Nephron (organoid): ENCODE measurements at regions not wholly inside any gene's neighbourhood (a gene's known extent, or its start where the extent isn't known, plus 50 kb on each side); places are given as distances from the start of the nearest gene placed in this dataset.

ENCODE experiments used
- H3K27ac Mint-ChIP-seq, 3 experiments: 2 replicates each; pipeline ENCODE4 v1.8.0; 2020; ENCODE audit warnings: mixed read lengths in 3 of 3, mild to moderate bottlenecking in 2 of 3, moderate library complexity in 1 of 3
- H3K27me3 Mint-ChIP-seq: 2 replicates; pipeline ENCODE4 v1.8.0; 2021; ENCODE audit warnings: low read depth, mild to moderate bottlenecking, moderate library complexity, mixed read lengths
- H3K36me3 Mint-ChIP-seq: 2 replicates; pipeline ENCODE4 v1.8.0; 2020; ENCODE audit warnings: low read depth, mixed read lengths
- H3K4me1 Mint-ChIP-seq: 2 replicates; pipeline ENCODE4 v1.8.0; 2020; ENCODE audit warnings: mixed read lengths
- H3K4me3 Mint-ChIP-seq, 3 experiments: 2 replicates each; pipeline ENCODE4 v1.8.0; 2020; ENCODE audit warnings: mild to moderate bottlenecking in 3 of 3, mixed read lengths in 3 of 3, moderate library complexity in 2 of 3
- H3K9me3 Mint-ChIP-seq: 2 replicates; pipeline ENCODE4 v1.8.0; 2020; ENCODE audit warnings: mixed read lengths
- CTCF ChIP-seq, 3 experiments: fragments of 200-600 bp; sonication (generic); IDR thresholded peaks; one replicate each; pipeline ENCODE4 v1.5.0; 2021; ENCODE audit warnings: antibody characterized with exemption in 3 of 3; ENCODE audit not compliant: unreplicated experiment in 3 of 3

- H3K27me3 Mint-ChIP-seq: no peaks in the 10 kb centered on the region
Measured at GRCh38 chr2:12617366-12617765, 99.4 kb upstream of the TRIB2 start.

GRCh38 chr2:12617853-12618252 lies 98.9 kb upstream of the TRIB2 start:
- Mint-ChIP-seq H3K4me1 (peaks cover 17% of the 10 kb centered on the region), H3K36me3 (no peaks in the 10 kb centered on the region)

More at GRCh38 chr2:12617366-12617765, 99.4 kb upstream of the TRIB2 start:
- no peak overlapping the region for H3K4me3 Mint-ChIP-seq
- no peaks in the 10 kb centered on the region for H3K9me3 Mint-ChIP-seq
- no peak overlapping the region for H3K27ac Mint-ChIP-seq
- no peaks in the 10 kb centered on the region for H3K36me3 Mint-ChIP-seq
- TF ChIP-seq CTCF (IDR thresholded peaks at IDR 0.05; ENCODE audit: unreplicated experiment in 3 of 3): no peak
- peaks cover 20% of the 10 kb centered on the region for H3K4me1 Mint-ChIP-seq

GRCh38 chr2:12618576-12618975 lies 98.2 kb upstream of the TRIB2 start:
- Mint-ChIP-seq H3K27ac (no peak overlapping the region), H3K4me1 (peaks cover 12% of the 10 kb centered on the region), H3K9me3 (no peaks in the 10 kb centered on the region), H3K27me3 (no peaks in the 10 kb centered on the region), H3K36me3 (no peaks in the 10 kb centered on the region), H3K4me3 (no peak overlapping the region)
- no peak for TF ChIP-seq CTCF (IDR thresholded peaks at IDR 0.05; ENCODE audit: unreplicated experiment in 3 of 3)

More at GRCh38 chr2:12617853-12618252, 98.9 kb upstream of the TRIB2 start:
- Mint-ChIP-seq H3K27ac (no peak overlapping the region), H3K9me3 (no peaks in the 10 kb centered on the region), H3K27me3 (no peaks in the 10 kb centered on the region), H3K4me3 (no peak overlapping the region)
- no peak for TF ChIP-seq CTCF (IDR thresholded peaks at IDR 0.05; ENCODE audit: unreplicated experiment in 3 of 3)

GRCh38 chr2:12619975-12620374 lies 96.8 kb upstream of the TRIB2 start:
- Mint-ChIP-seq H3K27me3 (no peaks in the 10 kb centered on the region), H3K36me3 (no peaks in the 10 kb centered on the region), H3K27ac (no peak overlapping the region), H3K9me3 (no peaks in the 10 kb centered on the region), H3K4me3 (no peak overlapping the region), H3K4me1 (peaks cover 8% of the 10 kb centered on the region)
- no peak for TF ChIP-seq CTCF (IDR thresholded peaks at IDR 0.05; ENCODE audit: unreplicated experiment in 3 of 3)

GRCh38 chr2:12620759-12621158 lies 96.0 kb upstream of the TRIB2 start:
- Mint-ChIP-seq H3K4me1 (peaks cover 8% of the 10 kb centered on the region), H3K4me3 (no peak overlapping the region), H3K27me3 (no peaks in the 10 kb centered on the region), H3K36me3 (no peaks in the 10 kb centered on the region), H3K9me3 (no peaks in the 10 kb centered on the region), H3K27ac (no peak overlapping the region)
- TF ChIP-seq CTCF (IDR thresholded peaks at IDR 0.05; ENCODE audit: unreplicated experiment in 3 of 3): no peak

GRCh38 chr2:12623051-12623450 lies 93.7 kb upstream of the TRIB2 start:
- H3K36me3 Mint-ChIP-seq: no peaks in the 10 kb centered on the region
- H3K4me1 Mint-ChIP-seq: peaks cover 8% of the 10 kb centered on the region
- no peak for TF ChIP-seq CTCF (IDR thresholded peaks at IDR 0.05; ENCODE audit: unreplicated experiment in 3 of 3)
- H3K27me3 Mint-ChIP-seq: peaks cover 6% of the 10 kb centered on the region
- no peak overlapping the region for H3K4me3 Mint-ChIP-seq
- no peaks in the 10 kb centered on the region for H3K9me3 Mint-ChIP-seq
- no peak overlapping the region for H3K27ac Mint-ChIP-seq
